B cell (primary cell): ENCODE measurements at regions not wholly inside any gene's neighbourhood (a gene's known extent, or its start where the extent isn't known, plus 50 kb on each side); places are given as distances from the start of the nearest gene placed in this dataset.

Experiments used
- ATAC-seq: fragments of 200-7000 bp; cut with Tn5 transposase; one replicate; pipeline ENCODE4 v1.10.0; 2021; ENCODE audit warnings: low read depth, mild to moderate bottlenecking, moderate number of reproducible peaks, moderate library complexity
- CTCF ChIA-PET: fragments of 350-600 bp; sonication (Branson Sonifier 250); formaldehyde crosslinking; loops from one replicate; lab custom pipeline; 2021; ENCODE audit warnings: antibody characterized with exemption, inconsistent platforms; lab: Charles Lee
- POLR2A ChIA-PET: fragments of 350-600 bp; sonication (Branson Sonifier 250); formaldehyde crosslinking; loops from one replicate; lab custom pipeline; 2021; ENCODE audit warnings: antibody characterized with exemption; lab: Charles Lee
- DNase-seq: peaks from one replicate; pipeline ENCODE4 v3.0.0; 2013
- H2AFZ ChIP-seq: 2 replicates; pipeline ENCODE4 v1.6.1; 2012; ENCODE audit warnings: mild to moderate bottlenecking, low read depth, low read length; ENCODE audit not compliant: insufficient read depth, poor library complexity, severe bottlenecking
- H3K27ac ChIP-seq, 2 donors: 1 replicate in 1 of 2; 2 replicates in 1 of 2; pipeline ENCODE4 v1.5.1; 2012 to 2013; ENCODE audit warnings: low read length in 2 of 2, mild to moderate bottlenecking in 2 of 2, moderate library complexity in 1 of 2
- H3K27me3 ChIP-seq, 4 experiments: fragments of 200-600 bp in 1 of 4; sonication (generic) in 1 of 4; replicated peaks in 1 of 4; 1 replicate in 2 of 4; 2 replicates in 2 of 4; pipeline versions ENCODE4 v1.6.1 to v1.7.0; 2013 to 2016; ENCODE audit warnings: low read length in 3 of 4, mild to moderate bottlenecking in 2 of 4, mixed read lengths in 1 of 4, moderate library complexity in 1 of 4; ENCODE audit not compliant: insufficient read depth in 4 of 4, control insufficient read depth in 3 of 4; ENCODE audit errors: control extremely low read depth in 1 of 4
- H3K36me3 ChIP-seq, 2 experiments: replicated peaks in 1 of 2; 1 replicate in 1 of 2; 2 replicates in 1 of 2; pipeline versions ENCODE4 v1.6.1 to v1.7.1; 2013; ENCODE audit warnings: low read length in 1 of 2; ENCODE audit not compliant: insufficient read depth in 2 of 2, control insufficient read depth in 1 of 2; ENCODE audit errors: control extremely low read depth in 1 of 2, extremely low read depth in 1 of 2
- H3K4me1 ChIP-seq, 2 donors: fragments of 200-600 bp in 1 of 2; sonication (generic) in 1 of 2; 1 replicate in 1 of 2; 2 replicates in 1 of 2; pipeline versions ENCODE4 v1.5.1 to v1.6.1; 2013 to 2017; ENCODE audit warnings: low read length in 2 of 2; ENCODE audit not compliant: control insufficient read depth in 2 of 2, insufficient read depth in 2 of 2
- H3K4me2 ChIP-seq: replicated peaks from 2 replicates; pipeline ENCODE3; 2012; ENCODE audit warnings: mild to moderate bottlenecking, low read depth, low read length; ENCODE audit not compliant: poor library complexity, severe bottlenecking
- H3K4me3 ChIP-seq, 5 experiments: fragments of 200-600 bp in 1 of 5; sonication (generic) in 1 of 5; 1 replicate in 3 of 5; 2 replicates in 2 of 5; pipeline versions ENCODE4 v1.5.1 to v1.7.0; 2011 to 2016; ENCODE audit warnings: low read length in 4 of 5, mild to moderate bottlenecking in 4 of 5, low read depth in 2 of 5, control low read depth in 1 of 5, moderate library complexity in 1 of 5; ENCODE audit not compliant: insufficient read depth in 1 of 5; ENCODE audit errors: control extremely low read depth in 1 of 5, extremely low read depth in 1 of 5
- H3K79me2 ChIP-seq: fragments of 200-600 bp; sonication (generic); one replicate; pipeline ENCODE4 v1.6.0; 2016; ENCODE audit warnings: low read length; ENCODE audit not compliant: control insufficient read depth, insufficient read depth
- H3K9ac ChIP-seq: fragments of 200-600 bp; sonication (generic); 2 replicates; pipeline ENCODE4 v1.6.1; 2017; ENCODE audit warnings: mild to moderate bottlenecking, low read length, moderate library complexity
- H3K9me3 ChIP-seq, 3 donors: one replicate each; pipeline versions ENCODE4 v1.6.1 to v1.7.1; 2013; ENCODE audit warnings: low read length in 2 of 3; ENCODE audit not compliant: control insufficient read depth in 2 of 3, insufficient read depth in 1 of 3; ENCODE audit errors: control extremely low read depth in 1 of 3
- H4K20me1 ChIP-seq: 2 replicates; pipeline ENCODE4 v1.6.0; 2012; ENCODE audit warnings: mild to moderate bottlenecking, low read length; ENCODE audit not compliant: insufficient read depth, control insufficient read depth, poor library complexity, severe bottlenecking
- H3K27ac Mint-ChIP-seq: one replicate; pipeline ENCODE4 v1.8.0; 2021; ENCODE audit warnings: mixed read lengths
- H3K27me3 Mint-ChIP-seq: one replicate; pipeline ENCODE4 v1.8.0; 2021; ENCODE audit warnings: mixed read lengths
- H3K4me1 Mint-ChIP-seq: one replicate; pipeline ENCODE4 v1.8.0; 2021; ENCODE audit warnings: mixed read lengths
- H3K4me3 Mint-ChIP-seq: one replicate; pipeline ENCODE4 v1.8.0; 2021; ENCODE audit warnings: mixed read lengths
- H3K9me3 Mint-ChIP-seq: one replicate; pipeline ENCODE4 v1.8.0; 2022; ENCODE audit warnings: mixed read lengths; ENCODE audit not compliant: insufficient read depth
- CTCF ChIP-seq: fragments of 200-600 bp; IDR thresholded peaks from one replicate; pipeline ENCODE4 v1.8.0; 2022; ENCODE audit warnings: antibody characterized with exemption, mild to moderate bottlenecking
- EZH2 ChIP-seq: IDR thresholded peaks from 2 replicates; pipeline ENCODE4 v1.6.1; 2012; ENCODE audit warnings: borderline replicate concordance, low read depth, mild to moderate bottlenecking, moderate library complexity, low read length; ENCODE audit not compliant: insufficient read depth, poor library complexity, severe bottlenecking
- WGBS: methylation state at CpG from one replicate; pipeline ENCODE4 v1.1.5; 2013; ENCODE audit warnings: missing lambda C conversion rate; ENCODE audit not compliant: insufficient coverage; 5-methylcytosine and 5-hydroxymethylcytosine counted together
- intact Hi-C: fragments of 100-400 bp; cut with micrococcal nuclease; formaldehyde crosslinking; loops from one replicate; pipeline ENCODE4 v1.10.0; 2022

GRCh38 chr5:174364676-174365075 lies 319.2 kb downstream of the NSG2 start:
- ATAC-seq (no peak), DNase-seq (no peak)
- H3K9me3 ChIP-seq, result peaks cover 0 to 8% (median 5%) of the 10 kb centered on the region in 3 donors
- no peak overlapping the region for H3K4me3 ChIP-seq
- 87% methylated on average over 2 of the region's 2 CpGs for WGBS
- no peak overlapping the region for H3K4me3 Mint-ChIP-seq
- no peaks in the 10 kb centered on the region for H3K27me3 Mint-ChIP-seq
- peaks cover 13% of the 10 kb centered on the region for H3K9me3 Mint-ChIP-seq
- no peak overlapping the region for H2AFZ ChIP-seq
- no peak overlapping the region for H3K27ac Mint-ChIP-seq
- H3K4me1 Mint-ChIP-seq, result no peaks in the 10 kb centered on the region
- ChIA-PET POLR2A (no interaction called here), CTCF (no interaction called here)
- no peak overlapping the region for H3K9ac ChIP-seq
- H3K36me3 ChIP-seq, result no peaks in the 10 kb centered on the region
- no peaks in the 10 kb centered on the region for H3K27me3 ChIP-seq
- H3K4me2 ChIP-seq, result no peak overlapping the region
- H3K4me1 ChIP-seq, result no peaks in the 10 kb centered on the region
- no peak for TF ChIP-seq CTCF
- TF ChIP-seq EZH2, result no peak
- intact Hi-C loops, result no loop called here
- H4K20me1 ChIP-seq, result no peaks in the 10 kb centered on the region
- no peaks in the 10 kb centered on the region for H3K79me2 ChIP-seq
- H3K27ac ChIP-seq, result no peak overlapping the region

- Histone ChIP-seq H4K20me1 (no peaks in the 10 kb centered on the region), H3K4me1 (no peaks in the 10 kb centered on the region), H3K79me2 (no peaks in the 10 kb centered on the region), H3K27ac (no peak overlapping the region), H3K36me3 (no peaks in the 10 kb centered on the region), H3K4me2 (no peak overlapping the region), H3K27me3 (peaks cover 0 to 2% (median 0%) of the 10 kb centered on the region in 4 experiments), H3K9ac (no peak overlapping the region), H2AFZ (no peak overlapping the region), H3K9me3 (peaks cover 0 to 2% (median 0%) of the 10 kb centered on the region in 3 donors), H3K4me3 (no peak overlapping the region)
- ChIA-PET POLR2A (no interaction called here), CTCF (no interaction called here)
- H3K4me1 Mint-ChIP-seq, result peaks cover 1% of the 10 kb centered on the region
- ATAC-seq, result no peak
- H3K27me3 Mint-ChIP-seq, result peaks cover 11% of the 10 kb centered on the region
- intact Hi-C loops, result no loop called here
- TF ChIP-seq CTCF (no peak), EZH2 (no peak)
- no peaks in the 10 kb centered on the region for H3K9me3 Mint-ChIP-seq
- no peak overlapping the region for H3K4me3 Mint-ChIP-seq
- DNase-seq, result no peak
- WGBS, result 37% methylated on average over 10 of the region's 10 CpGs
- no peak overlapping the region for H3K27ac Mint-ChIP-seq
These were observed 326.1 kb downstream of the NSG2 start for GRCh38 chr5:174371600-174372094.
